ENCODE measurements at regions not wholly inside any gene's neighbourhood (a gene's known extent, or its start where the extent isn't known, plus 50 kb on each side); places are given as distances from the start of the nearest gene placed in this dataset.
"Not testable (repeated sequence)": the region's sequence is repeated elsewhere in the genome, so short reads cannot be mapped to it uniquely, and the experiment has no call there.

DNA sequence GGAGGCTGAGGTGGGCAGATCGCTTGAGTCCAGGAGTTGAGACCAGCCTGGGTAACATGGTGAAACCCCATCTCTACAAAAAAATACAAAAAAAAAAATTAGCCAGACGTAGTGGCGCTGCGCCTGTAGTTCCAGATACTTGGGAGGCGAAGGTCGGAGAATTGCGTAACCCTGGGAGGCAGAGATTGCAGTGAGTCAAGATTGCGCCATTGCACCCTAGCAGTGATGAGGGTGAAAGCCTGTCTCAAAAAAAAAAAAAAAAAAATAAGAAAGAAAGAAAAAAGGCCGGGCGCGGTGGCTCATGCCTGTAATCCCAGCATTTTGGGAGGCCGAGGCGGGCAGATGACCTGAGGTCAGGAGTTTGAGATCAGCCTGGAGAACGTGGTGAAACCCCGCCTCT lies 85.3 kb upstream of the XIST start:
- CTCF ChIA-PET, result interaction anchor here (0.7 kb wide), 1 partner anchor 258 kb away, joined by 3 read pairs; no protein-coding TSS in a partner anchor
- H3K9ac ChIP-seq (ENCODE audit: low read depth, low read length); POLR2A ChIA-PET (ENCODE audit: unreplicated experiment): not testable (repeated sequence)

More for the DNA sequence above, 85.3 kb upstream of the XIST start:
- H3K36me3 ChIP-seq (ENCODE audit: control insufficient read depth, insufficient read depth, low read length); H4K20me1 ChIP-seq (ENCODE audit: insufficient read depth, low read length); H2BK120ac ChIP-seq (ENCODE audit: low read depth, low read length); intact Hi-C loops (cut with micrococcal nuclease); H3K18ac ChIP-seq (ENCODE audit: low read depth, low read length); H3K4ac ChIP-seq (ENCODE audit: low read depth, low read length); H2BK20ac ChIP-seq (ENCODE audit: low read depth, low read length); H3K23ac ChIP-seq (ENCODE audit: low read depth, low read length); H3K27ac ChIP-seq (ENCODE audit: insufficient read depth, low read length); H3K14ac ChIP-seq (replicated peaks; ENCODE audit: low read depth, low read length); DNase-seq; dilution Hi-C loops (cut with HindIII; ENCODE audit: low sequenced_read_pairs, unreplicated experiment); H3K9me1 ChIP-seq (ENCODE audit: insufficient read depth, low read length); H3K4me2 ChIP-seq (ENCODE audit: low read depth, low read length); H2AK5ac ChIP-seq (ENCODE audit: low read depth, low read length); H2BK15ac ChIP-seq (ENCODE audit: low read depth, low read length); H2BK5ac ChIP-seq (ENCODE audit: low read depth, low read length, poor library complexity, severe bottlenecking); H3K4me1 ChIP-seq (ENCODE audit: control insufficient read depth, insufficient read depth, low read length); H3K27me3 ChIP-seq (ENCODE audit: control insufficient read depth, insufficient read depth, low read length); H2AFZ ChIP-seq (replicated peaks; ENCODE audit: low read length, poor library complexity); H3K56ac ChIP-seq (ENCODE audit: extremely low read depth, insufficient read depth, low read length); H4K8ac ChIP-seq (ENCODE audit: low read depth in 2 of 2, low read length in 2 of 2); in situ Hi-C loops (cut with MboI; ENCODE audit: low sequenced_read_pairs); H3K4me3 ChIP-seq (ENCODE audit: insufficient read depth, low read depth, low read length); ATAC-seq (ENCODE audit: low read depth); H4K91ac ChIP-seq (ENCODE audit: insufficient read depth, low read depth, low read length); H2AK9ac ChIP-seq (replicated peaks; ENCODE audit: low read depth, low read length, poor library complexity); H3K9me3 ChIP-seq (ENCODE audit: control insufficient read depth, insufficient read depth, low read length); BruUV-seq (replicated peaks); H4K5ac ChIP-seq (ENCODE audit: low read depth, low read length); H3K79me1 ChIP-seq (ENCODE audit: low read depth in 1 of 2, low read length in 2 of 2): not testable (repeated sequence)
- peak; percentile 82 for TF ChIP-seq CEBPB (IDR thresholded peaks at IDR 0.05; ENCODE audit: low read depth, low read length)
- no CpG with 5 or more reads among the region's 15 CpGs for WGBS, 2 experiments (ENCODE audit: extremely low coverage in 2 of 2, insufficient read length in 1 of 2)

Data from IMR-90 (cell line).